G401.6 (cell line): ENCODE measurements at regions not wholly inside any gene's neighbourhood (a gene's known extent, or its start where the extent isn't known, plus 50 kb on each side); places are given as distances from the start of the nearest gene placed in this dataset.

Experiments used
- FAIRE-seq: peaks from 2 replicates; lab custom pipeline; 2012; peaks lifted over from hg19 to GRCh38; lab: Jason Lieb, UNC

GRCh38 chr20:52779125-52779524 lies 193.0 kb upstream of the TSHZ2 start:
- FAIRE-seq = no peak

- no peak for FAIRE-seq
Measured at GRCh38 chr20:52777171-52777570, 195.0 kb upstream of the TSHZ2 start.

GRCh38 chr20:52775786-52776185 lies 196.4 kb upstream of the TSHZ2 start:
- no peak for FAIRE-seq

- FAIRE-seq = no peak
Measured at GRCh38 chr20:52768694-52769093, 203.5 kb upstream of the TSHZ2 start.

GRCh38 chr20:52766645-52767435 lies 205.3 kb upstream of the TSHZ2 start:
- FAIRE-seq = no peak

- no peak for FAIRE-seq
Measured at GRCh38 chr20:52763321-52763853, 208.8 kb upstream of the TSHZ2 start.

GRCh38 chr20:52761867-52762266 lies 210.3 kb upstream of the TSHZ2 start:
- no peak for FAIRE-seq

GRCh38 chr20:52760791-52761190 lies 211.4 kb upstream of the TSHZ2 start:
- FAIRE-seq = no peak

GRCh38 chr20:52757411-52757810 lies 214.7 kb upstream of the TSHZ2 start:
- FAIRE-seq = no peak

- FAIRE-seq = no peak
Measured at GRCh38 chr20:52755744-52756143, 216.4 kb upstream of the TSHZ2 start.

GRCh38 chr20:52754366-52754765 lies 217.8 kb upstream of the TSHZ2 start:
- no peak for FAIRE-seq

- no peak for FAIRE-seq
Measured at GRCh38 chr20:52752023-52752422, 220.1 kb upstream of the TSHZ2 start.

GRCh38 chr20:52751571-52751970 lies 220.6 kb upstream of the TSHZ2 start:
- FAIRE-seq = no peak

- FAIRE-seq = no peak
Measured at GRCh38 chr20:52749938-52750337, 222.2 kb upstream of the TSHZ2 start.

- FAIRE-seq = no peak
Measured at GRCh38 chr20:52748990-52749389, 223.2 kb upstream of the TSHZ2 start.

- no peak for FAIRE-seq
Measured at GRCh38 chr20:52748285-52748932, 223.7 kb upstream of the TSHZ2 start.

- FAIRE-seq = no peak
Measured at GRCh38 chr20:52747845-52748284, 224.3 kb upstream of the TSHZ2 start.

- FAIRE-seq = no peak
Measured at GRCh38 chr20:52746770-52747169, 225.4 kb upstream of the TSHZ2 start.

GRCh38 chr20:52746190-52746589 lies 226.0 kb upstream of the TSHZ2 start:
- FAIRE-seq = no peak

- no peak for FAIRE-seq
Measured at GRCh38 chr20:52744441-52744840, 227.7 kb upstream of the TSHZ2 start.

- no peak for FAIRE-seq
Measured at GRCh38 chr20:52738081-52738480, 234.1 kb upstream of the TSHZ2 start.

- no peak for FAIRE-seq
Measured at GRCh38 chr20:52736507-52736906, 235.7 kb upstream of the TSHZ2 start.

- no peak for FAIRE-seq
Measured at GRCh38 chr20:52731093-52731492, 241.1 kb upstream of the TSHZ2 start.
